ENCODE measurements at regions not wholly inside any gene's neighbourhood (a gene's known extent, or its start where the extent isn't known, plus 50 kb on each side); places are given as distances from the start of the nearest gene placed in this dataset.
A peak's percentile ranks its signal among the peaks of the same experiment; 100 is the strongest.

DNA sequence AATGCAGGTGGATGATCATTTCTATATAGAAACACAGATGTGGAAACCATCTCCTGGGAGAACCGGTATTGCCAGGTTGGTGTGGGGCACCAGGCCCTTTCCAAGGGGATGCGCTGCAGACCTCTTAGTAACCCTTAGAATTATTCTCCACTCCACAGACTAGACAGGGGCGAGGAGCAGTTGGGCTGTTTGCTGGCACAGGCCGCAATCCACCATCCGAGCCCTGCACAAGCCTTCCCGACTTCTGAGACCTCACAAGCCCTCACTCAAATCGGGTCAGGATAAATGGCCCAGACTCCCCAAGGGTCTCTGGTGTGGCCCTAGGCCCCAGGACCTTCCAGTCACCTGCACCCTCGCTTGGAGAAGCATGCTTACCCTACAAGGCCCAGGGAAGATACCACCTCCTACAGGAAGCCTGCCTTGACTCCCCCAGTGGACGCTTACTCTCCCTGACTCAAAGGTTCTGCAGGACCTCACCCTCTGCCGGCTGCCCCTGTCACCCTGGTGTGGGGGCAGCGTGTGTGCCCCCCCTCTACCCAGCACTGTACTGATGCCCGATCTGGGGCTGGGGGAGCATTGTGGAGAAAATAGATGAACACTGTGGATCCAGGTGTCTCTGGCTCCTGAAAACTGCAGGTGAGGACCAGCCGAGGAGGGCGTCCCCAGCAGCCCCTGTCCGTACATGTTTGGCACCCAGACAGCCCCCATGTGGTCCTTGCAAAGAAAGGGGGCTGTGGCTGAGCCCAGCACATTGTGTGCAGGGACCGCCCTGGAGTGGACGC lies 49.8 kb upstream of the ACSF3 start:
- Histone ChIP-seq H3K36me3 (no peaks in the 10 kb centered on the region), H3K9me3 (no peaks in the 10 kb centered on the region), H3K27ac (no peak overlapping the region), H3K4me3 (no peak overlapping the region), H3K27me3 (no peaks in the 10 kb centered on the region), H3K4me1 (no peaks in the 10 kb centered on the region)
- 67% methylated on average over 5 of the region's 17 CpGs for whole genome bisulfite sequencing (ENCODE audit: insufficient coverage, low coverage, low lambda C conversion rate, missing lambda C conversion rate)
- intact Hi-C loops (cut with DNase I) = no loop called here
- no peak for TF ChIP-seq POLR2A (IDR thresholded peaks at IDR 0.05)
- ATAC-seq (no peak), DNase-seq (peak in 1 of 3 donors; percentile 32)

Data from right lobe of liver (tissue), 6 donors.